ENCODE measurements at regions not wholly inside any gene's neighbourhood (a gene's known extent, or its start where the extent isn't known, plus 50 kb on each side); places are given as distances from the start of the nearest gene placed in this dataset.

DNA sequence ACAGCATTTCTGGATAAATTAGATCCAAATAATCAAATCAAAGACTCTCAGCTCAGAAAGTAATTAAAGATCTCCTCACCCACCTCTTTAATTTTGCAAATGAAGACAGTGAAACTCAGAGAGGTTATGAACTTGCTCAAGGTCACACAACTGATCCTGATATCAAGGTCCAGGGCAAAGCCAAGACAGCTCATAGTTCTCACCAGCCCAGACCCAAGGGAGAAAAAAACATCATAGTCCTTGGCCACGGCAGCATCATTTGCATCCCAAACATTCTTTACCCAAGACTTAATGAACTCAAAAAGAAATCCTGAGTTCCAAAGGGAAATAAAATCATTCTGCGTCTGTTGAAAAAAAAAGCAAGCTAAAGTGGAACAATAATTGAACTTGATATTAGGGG is 112.1 kb downstream of the DAD1 start:
- no peak for TF ChIP-seq GATA2 (IDR thresholded peaks at IDR 0.05; ENCODE audit: low read depth, low read length)
- TF ChIP-seq GATA3 (IDR thresholded peaks at IDR 0.05; ENCODE audit: low read depth, low read length) = no peak

DNA sequence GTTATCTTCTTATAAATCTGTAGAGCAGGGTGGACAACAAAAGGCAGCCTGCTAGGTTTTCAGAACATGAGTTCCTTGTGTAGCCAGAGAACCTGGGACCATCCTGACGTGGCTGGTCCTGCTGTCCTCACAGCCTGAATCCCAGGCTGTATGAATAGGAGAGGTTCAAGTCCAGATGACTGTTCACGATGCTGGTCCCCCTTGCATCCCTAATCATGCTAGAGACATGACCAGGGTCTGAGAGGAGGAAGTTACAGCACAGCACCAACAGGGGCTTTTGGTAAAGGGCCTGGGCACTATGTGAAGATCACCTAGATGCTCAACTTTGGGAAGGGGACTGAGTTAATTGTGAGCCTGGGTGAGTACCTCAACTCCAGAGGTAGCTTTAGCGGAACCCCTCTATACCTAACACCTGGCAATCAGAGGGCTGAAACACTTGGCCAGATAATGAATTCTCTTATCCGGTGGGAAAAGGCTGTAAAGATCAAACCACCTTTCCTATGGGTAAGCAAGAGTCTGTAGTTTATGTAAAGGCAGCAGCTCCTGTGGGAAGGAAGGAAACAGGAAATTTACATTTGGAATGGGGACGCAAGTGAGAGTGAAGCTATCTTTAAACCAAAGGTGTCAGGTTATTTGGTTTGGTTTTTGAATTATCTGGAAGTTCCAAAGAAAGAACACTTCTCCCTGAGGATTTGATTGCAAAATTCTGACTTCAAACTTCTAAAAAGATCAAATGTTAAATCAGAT is 112.8 kb downstream of the DAD1 start:
- no peak for TF ChIP-seq GATA2 (IDR thresholded peaks at IDR 0.05; ENCODE audit: low read depth, low read length)
- no peak for TF ChIP-seq GATA3 (IDR thresholded peaks at IDR 0.05; ENCODE audit: low read depth, low read length)

DNA sequence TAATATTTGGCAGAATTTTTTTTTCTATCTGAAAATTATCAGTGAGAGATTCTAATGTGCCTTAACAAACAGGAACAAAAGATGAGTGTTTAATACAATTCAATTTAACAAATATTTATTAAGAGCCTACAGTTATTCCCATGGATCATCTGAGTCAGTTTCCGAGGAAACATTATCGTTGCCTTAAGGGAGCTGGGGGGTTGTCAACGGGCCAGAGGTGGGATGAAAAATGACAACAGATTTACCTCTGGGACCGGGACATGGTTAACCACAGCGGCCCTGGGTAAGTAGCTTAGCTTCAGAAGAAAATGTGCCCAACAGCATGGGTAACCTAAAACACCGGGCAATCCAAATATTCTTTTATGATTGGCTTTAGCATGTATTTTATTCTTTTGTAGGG is 113.6 kb downstream of the DAD1 start:
- TF ChIP-seq GATA2 (IDR thresholded peaks at IDR 0.05; ENCODE audit: low read depth, low read length) = no peak
- no peak for TF ChIP-seq GATA3 (IDR thresholded peaks at IDR 0.05; ENCODE audit: low read depth, low read length)

DNA sequence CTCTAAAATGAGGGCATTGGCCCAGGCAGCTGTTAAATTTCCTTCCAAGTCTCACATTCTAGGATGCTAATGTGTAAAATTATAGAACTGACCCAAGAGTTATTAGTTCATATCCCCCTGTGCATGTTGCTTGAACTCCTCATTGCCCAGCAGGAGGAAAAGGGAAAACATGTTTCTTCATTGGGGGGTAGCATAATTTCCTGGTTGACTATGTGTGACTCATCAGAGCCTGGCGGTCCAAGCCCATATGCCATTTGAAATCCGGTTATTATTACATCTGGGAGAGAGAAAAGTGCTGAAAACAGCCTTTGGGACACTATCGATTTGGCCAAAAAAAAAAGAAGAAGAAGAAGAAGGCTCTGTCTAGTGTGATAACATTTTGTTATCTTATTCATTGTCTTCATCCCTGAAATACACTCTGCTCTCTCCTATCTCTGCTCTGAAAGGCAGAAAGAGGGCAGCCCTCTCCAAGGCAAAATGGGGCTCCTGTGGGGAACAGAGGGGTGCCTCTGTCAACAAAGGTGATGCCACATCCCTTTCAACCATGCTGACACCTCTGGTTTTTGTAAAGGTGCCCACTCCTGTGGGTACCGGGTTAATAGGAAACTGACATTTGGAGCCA is 114.2 kb downstream of the DAD1 start:
- TF ChIP-seq GATA3 (IDR thresholded peaks at IDR 0.05; ENCODE audit: low read depth, low read length) = no peak
- no peak for TF ChIP-seq GATA2 (IDR thresholded peaks at IDR 0.05; ENCODE audit: low read depth, low read length)

DNA sequence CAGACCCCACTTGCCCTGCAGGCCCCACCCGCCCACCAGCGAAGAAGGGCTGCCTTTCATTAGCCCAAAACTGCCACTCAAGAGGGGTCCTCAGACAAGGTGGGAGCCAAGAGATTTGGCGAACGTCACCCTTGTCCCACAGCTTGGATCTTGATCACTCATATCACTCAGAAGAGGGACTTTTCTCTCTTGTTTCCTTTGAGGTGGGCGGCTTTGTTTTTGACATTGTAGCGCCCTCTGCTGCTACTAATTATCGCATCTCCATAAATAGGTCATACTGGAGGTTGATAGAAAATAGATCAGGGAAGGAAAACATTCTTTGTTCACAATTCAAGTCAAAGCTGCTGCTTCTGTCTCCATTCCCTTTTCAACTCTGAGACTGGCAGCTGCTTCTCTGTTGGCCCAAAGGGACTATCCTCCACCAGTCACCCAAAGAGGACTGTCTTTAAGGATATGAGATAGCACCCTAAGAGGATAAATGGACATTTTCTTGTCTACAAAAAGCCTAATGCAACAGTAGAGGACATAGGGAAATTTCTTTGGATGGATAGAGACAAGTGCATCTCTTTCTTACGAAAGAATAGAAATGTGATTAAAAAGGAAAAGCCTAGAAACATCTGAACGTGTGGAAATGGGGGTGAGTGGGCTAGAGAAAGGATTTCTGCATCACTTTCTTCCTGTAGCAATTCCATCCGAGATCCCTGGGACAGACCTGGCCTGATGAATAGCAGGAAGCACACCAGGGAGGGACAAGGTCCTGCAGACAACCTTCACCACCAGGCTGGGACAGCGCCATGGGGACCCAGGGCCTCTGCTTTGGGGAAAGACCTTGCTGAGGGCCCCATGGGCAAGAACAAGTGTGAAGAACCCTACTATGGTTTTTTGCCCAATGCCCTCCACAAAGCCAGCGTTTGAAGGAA is 115.8 kb downstream of the DAD1 start:
- TF ChIP-seq GATA3 (IDR thresholded peaks at IDR 0.05; ENCODE audit: low read depth, low read length) (no peak), GATA2 (IDR thresholded peaks at IDR 0.05; ENCODE audit: low read depth, low read length) (no peak)

DNA sequence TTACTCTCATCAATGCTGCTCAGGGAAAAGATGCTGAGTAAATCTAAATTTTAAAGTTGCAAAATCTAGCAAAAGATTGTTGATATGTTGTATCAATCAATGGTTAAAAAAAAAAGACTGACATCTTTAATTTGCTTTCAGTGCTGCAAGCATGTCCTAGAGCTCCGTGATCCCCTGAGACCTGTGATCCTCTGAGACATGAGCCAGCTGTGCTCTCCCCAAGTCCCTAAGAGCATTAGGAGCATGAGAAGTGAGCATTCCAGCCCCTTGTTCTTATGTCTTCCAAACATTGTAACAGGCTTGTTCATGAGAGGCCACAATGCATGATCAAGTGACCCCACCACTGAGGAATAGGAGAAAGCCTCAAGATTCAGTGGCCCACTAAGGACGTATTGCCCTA is 116.6 kb downstream of the DAD1 start:
- TF ChIP-seq GATA3 (IDR thresholded peaks at IDR 0.05; ENCODE audit: low read depth, low read length) (no peak), GATA2 (IDR thresholded peaks at IDR 0.05; ENCODE audit: low read depth, low read length) (no peak)

DNA sequence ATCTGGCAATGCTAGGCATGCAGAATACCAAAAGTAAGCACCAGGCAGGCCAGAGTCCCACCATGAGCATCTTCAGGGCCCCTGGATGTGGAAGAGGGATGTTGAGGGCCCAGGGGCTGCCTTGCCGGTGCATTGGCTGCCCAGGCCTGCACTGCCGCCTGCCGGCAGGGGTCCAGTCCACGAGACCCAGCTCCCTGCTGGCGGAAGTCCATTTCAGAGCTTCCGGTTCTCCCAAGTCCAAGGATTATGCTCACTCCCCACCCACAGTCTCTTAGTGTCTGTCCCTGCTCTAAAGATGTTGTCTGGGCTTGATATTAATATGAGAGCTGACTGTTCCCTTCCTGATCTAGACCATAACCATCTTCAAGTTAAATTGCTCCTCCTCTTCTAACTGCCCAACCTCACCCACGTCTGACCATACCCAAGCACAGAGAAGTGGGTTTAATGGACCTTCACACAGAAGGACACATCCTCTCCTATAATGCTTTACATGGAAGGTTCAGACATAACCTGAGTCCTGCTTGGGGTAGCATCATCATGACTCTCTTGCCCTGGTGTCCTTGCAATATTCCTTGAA is 117.4 kb downstream of the DAD1 start:
- TF ChIP-seq GATA2 (IDR thresholded peaks at IDR 0.05; ENCODE audit: low read depth, low read length) (no peak), GATA3 (IDR thresholded peaks at IDR 0.05; ENCODE audit: low read depth, low read length) (no peak)

DNA sequence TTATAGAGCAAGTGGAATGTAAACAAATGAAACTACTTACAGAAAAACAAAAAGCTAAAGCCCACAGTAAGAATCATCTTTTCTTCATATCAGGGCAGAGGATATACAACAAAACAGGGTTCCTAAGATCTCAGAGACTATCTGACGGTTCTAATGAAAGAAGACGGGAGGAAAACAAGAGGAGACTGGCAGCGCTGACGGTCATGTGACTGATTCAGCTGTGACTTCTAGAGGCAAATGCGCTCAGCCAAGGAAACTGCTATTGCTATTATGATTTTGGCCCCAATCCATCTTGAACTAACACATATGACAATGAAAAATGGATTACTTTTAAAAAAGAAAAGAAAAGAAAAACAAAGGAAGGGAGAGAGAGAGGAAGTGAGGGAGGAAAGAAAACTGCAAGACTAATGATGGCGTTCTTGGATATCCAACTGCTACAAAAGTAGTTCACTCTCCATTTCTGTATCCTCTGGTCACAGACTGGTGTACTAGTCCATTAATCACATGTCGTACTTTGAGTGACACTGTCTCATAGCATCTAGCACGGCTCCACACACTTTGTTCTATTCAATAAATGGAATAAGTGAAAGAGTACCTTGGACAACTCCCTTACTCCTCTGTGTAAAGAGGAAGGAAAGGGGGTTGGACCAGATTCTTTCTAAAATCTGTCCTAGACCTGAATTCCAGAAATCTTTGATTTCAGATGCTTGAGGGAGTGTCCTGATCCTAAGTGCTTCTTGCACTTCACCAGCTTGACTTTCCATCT is 119.3 kb downstream of the DAD1 start:
- no peak for TF ChIP-seq GATA2 (IDR thresholded peaks at IDR 0.05; ENCODE audit: low read depth, low read length)
- no peak for TF ChIP-seq GATA3 (IDR thresholded peaks at IDR 0.05; ENCODE audit: low read depth, low read length)

DNA sequence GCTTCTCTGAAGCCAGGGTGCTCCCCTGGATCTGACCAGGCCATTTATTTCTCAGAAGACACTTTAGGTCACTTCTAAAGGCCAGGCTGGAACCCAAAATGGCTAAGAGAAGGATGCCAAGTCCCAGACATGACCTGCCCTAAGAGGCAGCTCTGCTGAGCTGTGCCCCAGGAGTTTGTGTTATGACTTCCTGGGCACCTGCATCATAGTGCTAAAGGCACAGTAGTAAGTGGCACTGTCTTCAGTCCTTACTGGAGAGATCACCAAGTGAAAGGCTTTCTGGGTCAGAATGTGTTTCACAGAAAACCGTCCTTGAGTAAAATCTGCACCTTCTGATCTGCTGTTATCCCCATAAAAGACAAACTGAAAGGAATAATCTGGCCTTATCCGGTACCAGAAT is 120.2 kb downstream of the DAD1 start:
- no peak for TF ChIP-seq GATA2 (IDR thresholded peaks at IDR 0.05; ENCODE audit: low read depth, low read length)
- TF ChIP-seq GATA3 (IDR thresholded peaks at IDR 0.05; ENCODE audit: low read depth, low read length) = no peak

DNA sequence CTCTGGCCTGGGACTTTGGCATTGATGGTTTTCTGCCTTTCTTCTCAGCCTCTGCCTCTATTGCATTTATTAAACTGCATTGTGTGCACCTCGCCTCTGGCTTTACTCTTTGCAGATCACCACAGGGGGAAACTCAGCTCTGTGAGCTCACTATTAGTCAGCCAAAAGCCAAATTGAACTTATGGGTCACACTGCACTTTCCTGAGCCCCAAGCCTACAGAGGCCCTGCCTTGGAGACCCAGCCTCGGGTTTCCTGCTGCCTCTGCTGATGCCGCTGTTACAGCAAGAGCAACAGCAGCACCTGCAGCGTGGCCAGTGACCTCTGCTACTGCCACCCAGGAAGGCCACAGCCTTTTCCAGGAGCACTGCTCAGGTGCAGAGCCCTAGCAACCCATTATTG is 122.5 kb downstream of the DAD1 start:
- TF ChIP-seq GATA3 (IDR thresholded peaks at IDR 0.05; ENCODE audit: low read depth, low read length) (no peak), GATA2 (IDR thresholded peaks at IDR 0.05; ENCODE audit: low read depth, low read length) (no peak)

DNA sequence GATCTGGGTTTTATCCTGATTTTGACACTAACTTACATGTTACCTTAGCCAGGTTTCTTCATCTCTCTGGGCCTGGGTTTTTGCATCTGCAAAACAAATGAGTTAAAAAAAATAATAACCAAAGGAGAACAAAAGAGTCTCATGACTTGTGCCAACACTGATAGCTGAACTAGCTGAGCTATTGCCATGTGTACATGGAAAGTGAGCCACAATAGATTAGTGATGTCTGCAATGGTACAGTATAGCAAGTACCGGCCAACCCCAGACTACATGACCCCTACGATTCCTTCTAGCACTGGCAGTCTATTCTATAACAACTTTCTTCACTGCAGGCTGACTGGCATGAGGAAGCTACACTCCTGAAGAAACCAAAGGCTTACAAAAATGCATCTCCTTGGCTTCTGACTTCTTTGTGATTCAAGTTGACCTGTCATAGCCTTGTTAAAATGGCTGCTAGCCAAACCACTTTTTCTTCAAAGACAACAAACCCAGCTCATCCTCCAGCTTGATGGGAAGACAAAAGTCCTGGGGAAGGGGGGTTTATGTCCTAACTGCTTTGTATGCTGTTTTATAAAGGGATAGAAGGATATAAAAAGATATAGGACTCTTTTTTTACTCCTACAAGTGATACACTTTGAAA is 123.7 kb downstream of the DAD1 start:
- TF ChIP-seq GATA3 (IDR thresholded peaks at IDR 0.05; ENCODE audit: low read depth, low read length) (no peak), GATA2 (IDR thresholded peaks at IDR 0.05; ENCODE audit: low read depth, low read length) (no peak)

DNA sequence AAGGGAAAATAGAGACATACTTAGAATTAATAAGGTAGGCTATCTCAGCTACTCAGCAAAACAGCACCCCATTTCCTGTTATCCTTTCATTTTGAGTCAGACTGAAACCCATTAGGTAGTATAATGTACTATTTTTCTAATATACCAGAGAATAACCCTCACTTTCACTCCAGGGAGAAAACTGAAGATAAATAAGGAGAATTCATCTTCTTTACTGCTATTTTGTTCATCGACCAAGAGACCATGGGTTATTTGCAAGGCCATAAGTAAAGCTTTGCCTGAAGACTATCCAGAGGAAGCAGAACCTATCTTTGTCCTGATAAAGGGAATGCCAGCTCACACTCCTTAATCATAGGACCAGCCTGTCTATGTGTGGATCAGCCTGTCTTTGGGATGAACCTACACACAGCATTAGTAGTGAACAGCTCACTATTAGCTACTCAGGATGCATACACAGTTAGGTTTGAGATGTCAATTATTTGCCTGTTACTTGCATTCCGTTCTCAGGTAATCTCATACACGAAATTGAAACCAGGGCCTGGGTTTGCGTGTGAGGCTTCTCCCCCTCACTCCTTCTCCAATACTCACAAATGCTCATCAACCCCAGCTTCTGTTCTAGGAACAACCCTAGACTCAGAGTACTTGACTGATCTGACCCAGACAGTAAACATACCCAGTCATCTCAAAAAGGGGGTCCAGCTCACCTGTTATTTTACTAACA is 124.4 kb downstream of the DAD1 start:
- no peak for TF ChIP-seq GATA2 (IDR thresholded peaks at IDR 0.05; ENCODE audit: low read depth, low read length)
